Stimulated activated CD8-positive, alpha-beta memory T cell treated with anti-CD3 and anti-CD28 coated beads, Interleukin-15, amount 100 ng/mL, for 1 hour (primary cell): ENCODE measurements at regions not wholly inside any gene's neighbourhood (a gene's known extent, or its start where the extent isn't known, plus 50 kb on each side); places are given as distances from the start of the nearest gene placed in this dataset.
"Not testable (repeated sequence)": the region's sequence is repeated elsewhere in the genome, so short reads cannot be mapped to it uniquely, and the experiment has no call there.

Experiments used
- DNase-seq: peaks from one replicate; pipeline ENCODE4 v3.0.0-alpha.2; 2020; ENCODE audit warnings: low read depth

DNA sequence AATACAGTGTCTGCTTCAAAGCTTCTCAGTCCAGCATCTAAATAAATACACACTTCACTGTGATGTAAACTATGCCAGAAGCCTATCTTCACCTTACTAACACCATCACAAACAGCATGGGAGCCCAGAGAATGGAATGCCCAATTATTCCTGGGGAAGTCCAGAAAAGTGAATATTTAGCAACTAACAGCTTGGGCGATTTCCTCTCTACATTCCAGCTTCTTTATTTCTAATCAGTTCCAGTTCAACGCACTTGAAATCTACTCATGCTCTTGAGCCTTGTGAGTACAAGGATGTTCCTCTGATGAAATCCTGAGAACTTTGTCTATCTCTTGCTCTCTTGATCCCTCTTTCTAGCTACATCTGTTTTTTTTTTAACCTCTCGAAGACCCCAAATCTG lies 100.4 kb upstream of the C9orf72 start:
- no peak for DNase-seq

DNA sequence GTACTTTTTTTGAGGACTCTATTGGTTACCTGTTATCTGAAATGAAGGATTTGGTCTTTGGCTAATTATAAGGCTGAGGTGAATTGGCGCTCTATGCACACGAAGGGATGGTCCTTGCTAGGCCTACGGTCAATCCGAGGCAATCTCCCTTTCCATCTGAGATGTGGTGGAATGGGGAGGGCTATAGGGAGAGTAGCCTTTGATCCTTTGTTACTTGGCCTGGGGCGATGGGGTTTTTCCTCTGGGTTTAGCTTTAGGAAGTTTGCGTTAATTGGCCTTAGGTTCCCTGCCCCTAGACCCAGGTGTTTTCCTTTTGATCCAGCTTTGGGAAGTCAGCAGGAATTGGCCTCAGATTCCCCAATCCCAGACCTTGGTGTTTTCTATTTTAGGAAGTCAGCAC lies 102.1 kb upstream of the C9orf72 start:
- no peak for DNase-seq

DNA sequence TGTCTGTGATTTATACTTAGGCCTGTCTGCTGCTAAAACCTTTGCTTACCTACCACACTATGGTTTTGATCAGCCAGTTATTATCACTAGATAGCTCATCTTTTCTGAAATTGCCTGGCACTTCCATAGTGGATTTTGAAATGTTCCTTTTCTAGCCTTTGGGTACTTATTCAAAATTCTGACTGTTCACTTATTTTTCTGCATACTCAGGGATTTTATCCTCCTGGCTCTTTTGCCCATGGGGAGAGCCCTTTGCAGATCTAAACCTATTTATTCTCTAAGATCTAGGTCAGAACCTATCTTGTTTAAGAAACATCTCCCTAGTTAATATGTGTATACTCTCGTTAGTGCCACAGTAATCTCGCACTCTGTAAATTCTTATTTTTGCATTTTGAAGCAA lies 103.5 kb upstream of the C9orf72 start:
- no peak for DNase-seq

DNA sequence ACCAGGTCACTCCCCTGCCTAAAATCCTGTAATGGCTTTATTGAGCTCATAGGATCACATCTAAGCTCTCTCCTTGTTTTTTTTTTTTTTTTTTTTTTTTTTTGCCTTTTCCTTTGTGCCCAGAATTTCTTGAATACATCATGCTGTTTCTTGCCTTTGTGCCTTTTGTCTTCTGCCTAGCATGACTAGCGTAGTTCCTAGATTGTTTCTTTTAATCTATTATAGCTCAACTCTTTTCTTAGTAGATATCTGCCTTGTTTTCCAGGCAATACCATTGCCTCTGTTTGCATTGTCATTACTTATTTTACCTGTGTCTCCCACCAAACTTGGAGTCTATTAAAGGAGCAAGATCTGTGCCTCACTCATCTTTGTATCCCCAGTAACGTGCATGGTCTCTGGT lies 106.1 kb upstream of the C9orf72 start:
- DNase-seq = no peak

DNA sequence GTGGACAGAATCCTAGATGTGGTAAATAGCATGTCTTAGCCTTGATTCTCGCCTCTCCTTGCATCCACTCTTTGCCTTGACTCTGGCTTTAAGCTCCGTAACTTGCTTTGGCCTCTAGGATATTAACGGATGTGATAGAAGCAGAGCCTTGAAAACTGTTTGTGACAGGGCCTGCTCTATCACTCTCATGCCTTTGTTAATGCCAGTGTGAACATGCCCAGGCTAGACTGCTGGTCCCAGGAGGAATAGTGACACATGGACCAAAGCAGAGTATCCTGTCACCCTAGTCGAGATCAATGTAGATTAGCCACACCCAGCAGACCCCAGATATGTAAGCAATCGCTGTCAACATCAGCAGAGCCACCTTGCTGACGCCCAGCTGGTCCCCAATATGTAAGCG lies 109.9 kb upstream of the C9orf72 start:
- no peak for DNase-seq

DNA sequence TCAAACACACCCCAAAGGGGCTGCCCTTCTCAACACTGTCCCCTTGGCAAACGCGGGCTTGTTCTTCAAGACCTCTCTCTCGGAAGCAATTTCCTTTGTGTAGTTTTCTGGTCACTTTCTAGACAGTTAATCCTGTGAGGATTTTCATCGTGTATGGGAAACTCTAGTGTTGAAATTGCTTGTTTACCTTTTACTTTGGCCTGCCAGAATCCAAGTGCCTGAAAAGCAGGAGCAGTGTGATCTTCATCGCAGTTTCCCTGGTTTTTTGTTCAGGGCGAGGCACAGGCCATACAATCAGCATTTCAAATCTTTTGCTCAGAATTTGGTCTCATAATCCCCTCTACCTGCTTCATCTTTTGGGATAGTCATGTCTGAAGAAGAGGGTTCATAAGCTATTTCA lies 115.7 kb upstream of the C9orf72 start:
- no peak for DNase-seq

DNA sequence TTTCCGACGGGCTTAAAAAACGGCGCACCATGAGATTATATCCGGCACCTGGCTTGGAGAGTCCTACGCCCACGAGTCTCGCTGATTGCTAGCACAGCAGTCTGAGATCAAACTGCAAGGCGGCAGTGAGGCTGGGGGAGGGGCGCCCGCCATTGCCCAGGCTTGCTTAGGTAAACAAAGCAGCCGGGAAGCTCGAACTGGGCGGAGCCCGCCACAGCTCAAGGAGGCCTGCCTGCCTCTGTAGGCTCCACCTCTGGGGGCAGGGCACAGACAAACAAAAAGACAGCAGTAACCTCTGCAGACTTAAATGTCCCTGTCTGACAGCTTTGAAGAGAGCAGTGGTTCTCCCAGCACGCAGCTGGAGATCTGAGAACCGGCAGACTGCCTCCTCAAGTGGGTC lies 117.5 kb upstream of the C9orf72 start:
- DNase-seq = not testable (repeated sequence)

DNA sequence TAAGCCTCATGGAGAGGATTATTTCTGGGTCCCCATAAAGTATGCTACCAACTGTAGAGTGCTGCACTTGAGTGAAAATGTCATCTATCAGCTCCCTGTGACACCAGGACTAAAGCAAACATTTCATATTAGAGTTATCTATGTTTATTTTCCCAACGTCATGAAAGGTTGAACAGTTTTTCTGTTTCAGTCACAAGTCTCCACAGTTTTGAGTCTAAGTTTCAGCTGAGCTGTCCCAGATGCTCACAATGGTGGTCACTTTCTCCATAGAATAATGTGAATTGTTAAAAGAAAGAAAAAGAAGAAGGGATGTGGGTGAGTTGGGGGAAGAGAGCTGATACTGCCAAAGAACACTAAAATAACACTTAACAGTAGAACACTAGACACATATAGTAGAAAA lies 126.3 kb upstream of the C9orf72 start:
- DNase-seq = no peak

DNA sequence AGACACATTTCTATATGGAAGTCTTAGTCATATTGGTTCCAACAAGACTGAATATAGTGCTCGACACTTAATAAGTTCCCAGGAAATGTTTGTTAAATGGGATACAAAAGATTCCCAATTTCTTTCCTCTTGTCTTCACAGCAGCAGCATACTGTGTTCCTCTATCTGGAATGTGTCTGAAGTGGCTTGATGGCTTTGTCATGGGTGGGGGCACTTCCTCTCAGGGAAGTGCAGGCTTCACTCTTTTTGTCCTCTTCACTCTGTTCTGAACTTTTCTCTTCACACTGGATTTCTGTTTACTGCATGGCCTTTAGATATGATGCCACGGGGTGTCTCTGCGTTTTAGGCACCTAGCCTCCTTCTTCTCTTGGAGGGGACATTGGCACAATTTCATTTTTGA lies 127.7 kb upstream of the C9orf72 start:
- no peak for DNase-seq

DNA sequence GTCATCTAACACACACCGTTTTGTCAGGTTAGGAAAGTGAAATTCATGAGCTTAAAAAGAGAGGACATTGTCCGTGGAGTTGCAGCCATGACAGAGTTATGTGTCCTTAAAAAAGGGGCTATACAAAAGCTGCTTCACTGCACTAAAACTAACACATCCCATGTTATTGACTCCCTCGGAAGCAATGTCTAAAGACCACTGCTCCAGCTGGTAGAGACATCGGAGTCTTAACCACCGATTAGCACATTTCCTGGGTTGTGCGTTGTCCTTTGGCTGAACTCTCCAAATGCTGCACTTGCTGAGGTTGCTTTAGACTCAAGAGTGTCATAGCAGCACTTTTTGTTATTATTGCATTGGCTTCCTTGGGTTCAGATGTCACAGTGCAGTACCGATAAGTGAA lies 128.3 kb upstream of the C9orf72 start:
- no peak for DNase-seq

DNA sequence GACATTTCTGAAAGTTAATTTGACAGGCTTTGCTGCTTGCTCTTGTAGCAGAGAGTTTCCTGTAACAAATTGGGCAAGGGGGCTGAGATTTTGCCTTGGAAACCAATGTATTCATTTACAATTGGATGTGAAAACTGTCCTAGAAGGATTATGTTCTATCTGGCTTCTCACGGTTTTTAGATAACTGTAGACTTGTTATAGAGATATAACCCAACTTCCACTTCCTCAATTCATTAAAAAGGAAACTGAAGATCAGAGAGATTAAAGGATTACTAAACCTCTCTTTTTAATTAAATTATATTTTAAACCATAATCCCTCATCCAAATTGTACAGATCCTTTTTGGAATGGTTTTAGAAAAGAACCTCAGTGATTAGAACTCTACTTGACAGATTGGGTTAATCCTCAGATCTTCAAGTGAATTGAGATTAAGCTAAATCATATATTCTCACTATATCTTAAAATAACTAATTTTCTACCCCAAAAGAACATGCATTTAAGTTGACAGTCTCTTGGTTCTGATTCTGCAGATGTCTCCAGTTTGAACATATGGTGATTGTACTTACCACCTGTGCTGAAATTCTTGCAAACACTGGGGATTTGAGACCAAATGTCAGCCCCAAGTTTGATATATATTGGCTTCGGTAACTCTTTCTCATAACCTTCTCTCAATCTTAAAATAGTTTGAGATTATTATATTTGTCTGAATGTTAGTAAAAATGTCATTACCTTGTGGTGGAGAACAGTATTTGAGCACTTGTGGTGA lies 130.1 kb upstream of the C9orf72 start:
- no peak for DNase-seq

DNA sequence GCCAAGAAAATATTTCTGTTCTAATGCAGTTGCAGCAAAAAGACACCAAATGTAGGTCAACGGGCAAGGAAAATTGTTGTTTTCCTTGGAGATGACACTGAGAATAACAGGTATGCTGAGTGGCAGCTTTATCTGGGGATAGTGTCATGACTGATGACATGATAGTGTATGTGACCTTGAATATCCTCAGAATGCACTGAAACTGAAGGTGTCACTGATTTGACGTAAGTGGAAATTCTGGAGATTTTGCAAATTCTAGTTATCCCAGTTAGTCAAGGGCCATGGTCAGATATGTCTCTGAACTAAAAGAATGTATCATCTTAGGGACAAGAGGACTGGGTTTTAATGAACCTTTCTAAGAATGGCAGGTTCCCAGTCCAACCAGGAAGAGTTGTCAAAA lies 138.0 kb upstream of the C9orf72 start:
- DNase-seq = no peak

DNA sequence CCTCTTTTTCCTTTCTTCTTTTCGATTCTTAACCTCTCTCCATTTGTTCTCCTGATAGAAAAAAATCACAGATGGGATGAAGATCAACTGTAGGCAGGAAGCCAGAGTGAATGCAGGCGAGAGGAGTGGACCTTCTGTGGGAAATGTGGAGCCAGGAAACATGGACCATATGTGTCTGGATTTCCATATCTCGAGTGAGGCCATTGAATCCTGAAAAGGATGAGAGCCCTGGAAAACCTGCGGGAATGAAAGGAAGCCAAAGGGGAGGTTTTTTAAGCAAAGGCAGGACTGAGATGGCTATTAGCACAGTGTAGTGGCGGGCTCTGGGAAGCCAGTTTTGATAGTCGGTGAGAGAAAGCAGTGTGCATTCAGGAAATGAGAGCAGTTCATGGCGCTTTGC lies 139.5 kb upstream of the C9orf72 start:
- DNase-seq = no peak

DNA sequence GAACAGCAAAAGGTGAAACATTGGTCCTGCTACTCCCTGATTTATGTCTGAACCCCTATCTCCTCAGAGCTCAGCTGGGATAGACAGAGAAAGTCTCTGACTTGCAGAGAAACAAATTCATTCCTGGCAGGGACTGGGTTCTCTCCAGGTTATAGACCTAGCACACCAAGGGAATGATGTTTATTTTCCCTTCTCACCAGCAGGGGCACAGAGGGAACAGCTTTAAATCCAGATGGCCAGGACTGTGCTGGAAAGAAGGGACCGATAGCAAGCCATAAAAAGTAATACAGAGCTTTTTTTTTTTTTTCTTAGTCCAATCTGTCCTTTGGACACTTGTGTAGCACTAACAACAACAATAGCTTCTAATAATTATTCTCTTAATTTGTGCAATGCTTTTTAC lies 141.1 kb upstream of the C9orf72 start:
- DNase-seq = no peak

DNA sequence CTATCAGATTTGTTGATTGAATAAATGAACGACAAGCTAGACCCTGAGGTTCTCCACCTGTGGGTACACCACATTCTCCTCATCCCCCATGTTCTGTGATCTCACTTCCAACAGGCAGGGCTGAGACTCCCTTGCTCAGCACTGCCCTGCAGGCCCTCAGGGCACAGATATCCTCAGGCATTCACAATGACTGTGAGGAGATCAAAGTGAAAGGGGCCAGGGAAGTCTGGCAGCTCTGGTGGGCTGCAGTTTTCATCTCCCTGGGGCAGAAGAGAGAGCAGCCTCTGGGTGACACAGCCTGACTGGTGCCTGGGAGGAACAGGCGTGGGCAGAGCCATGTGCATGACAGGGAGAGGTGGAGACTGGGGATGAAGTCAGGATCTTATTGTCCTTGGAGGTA lies 142.4 kb upstream of the C9orf72 start:
- no peak for DNase-seq

DNA sequence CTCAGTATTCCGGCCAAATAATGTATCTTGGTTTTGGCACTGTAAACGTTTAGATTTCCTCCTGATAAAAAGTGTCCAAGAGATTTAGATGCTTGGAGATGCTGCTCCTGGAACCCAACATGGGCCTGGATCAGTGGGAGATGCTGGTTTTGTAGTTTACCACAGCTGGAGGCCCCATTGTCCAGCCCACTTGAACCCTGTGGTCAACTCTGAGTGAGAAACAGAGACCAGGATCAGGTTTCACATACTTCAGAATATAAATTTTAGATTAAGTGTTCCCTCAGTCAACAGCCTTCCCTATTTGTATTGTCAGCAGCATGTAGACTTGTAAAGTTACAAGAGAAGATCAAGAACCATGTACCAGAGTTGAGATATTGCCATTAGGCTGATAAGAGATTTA lies 144.7 kb upstream of the C9orf72 start:
- no peak for DNase-seq

DNA sequence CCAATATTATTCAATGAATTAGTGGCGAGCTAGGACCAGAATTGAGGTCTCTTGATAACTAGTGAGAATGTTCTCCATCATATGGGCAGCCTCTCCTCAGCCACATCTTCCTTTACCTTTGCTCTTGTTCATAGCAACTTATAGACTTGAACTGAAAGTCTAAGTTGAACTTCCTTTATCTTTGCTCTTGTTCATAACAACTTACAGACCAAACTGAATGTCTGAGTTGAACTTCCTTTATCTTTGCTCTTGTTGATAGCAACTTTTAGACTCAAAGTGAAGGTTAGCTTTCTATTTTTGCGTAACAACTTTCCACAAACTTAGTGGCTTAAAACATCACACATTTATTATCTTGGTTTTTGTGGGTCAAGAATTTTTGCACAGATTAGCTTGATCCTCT lies 146.4 kb upstream of the C9orf72 start:
- DNase-seq = no peak

DNA sequence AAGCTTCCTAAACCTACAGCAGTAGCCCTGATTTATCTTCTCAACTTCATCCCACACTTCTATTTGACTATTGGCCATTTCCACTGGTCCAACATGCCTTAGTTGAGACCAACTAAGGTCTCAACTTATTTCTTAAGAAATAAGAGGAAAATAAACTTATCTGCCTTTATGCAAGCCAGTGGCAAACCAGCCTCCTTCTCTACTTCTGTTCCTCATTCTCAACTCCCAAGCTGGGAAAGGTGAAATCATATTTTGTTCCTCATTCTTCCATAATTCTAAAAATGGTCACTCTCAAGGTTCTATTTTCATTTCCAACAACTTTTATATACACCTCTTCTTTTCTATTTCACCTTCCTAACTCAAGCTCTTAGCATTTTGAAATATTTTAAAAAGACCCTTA lies 149.6 kb upstream of the C9orf72 start:
- no peak for DNase-seq

DNA sequence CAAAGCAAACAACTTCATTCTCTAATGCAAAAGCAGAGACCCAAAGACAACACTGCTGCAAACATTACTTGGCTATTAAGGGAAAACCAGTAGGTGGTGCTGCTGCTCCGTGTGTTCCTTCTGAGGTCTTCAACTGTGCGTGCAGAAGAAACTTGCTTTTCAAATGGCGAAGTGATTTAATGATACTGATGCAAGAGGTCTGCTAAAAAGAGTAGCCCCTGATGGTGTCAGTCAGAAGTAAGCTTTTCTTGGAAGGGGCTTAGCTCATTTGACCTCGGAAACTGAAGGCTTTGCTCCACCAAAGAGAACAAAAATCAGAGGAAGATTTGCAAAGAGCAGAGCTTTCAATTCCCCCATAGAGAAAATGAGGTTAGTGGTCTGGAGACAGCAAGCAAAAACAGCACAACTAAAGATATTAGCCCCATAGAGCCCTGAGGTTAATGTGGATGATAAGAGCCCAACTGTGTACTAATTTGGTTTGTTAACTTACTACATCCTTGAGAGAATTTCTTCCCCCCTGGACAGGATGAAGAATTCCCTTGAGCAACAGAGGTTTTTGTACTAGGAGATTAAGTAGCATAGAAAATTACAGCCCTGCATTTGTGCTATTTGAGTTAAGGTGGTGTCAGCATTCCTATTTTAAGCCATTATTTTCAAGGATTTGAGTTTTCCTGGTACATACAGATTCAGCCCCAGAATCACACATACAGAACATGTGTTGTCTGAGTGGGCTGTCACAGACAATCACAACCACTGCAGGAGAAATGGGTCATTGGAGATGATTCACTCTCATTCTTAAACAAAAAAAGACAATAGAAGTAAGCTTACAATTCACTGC lies 153.2 kb upstream of the C9orf72 start:
- no peak for DNase-seq

DNA sequence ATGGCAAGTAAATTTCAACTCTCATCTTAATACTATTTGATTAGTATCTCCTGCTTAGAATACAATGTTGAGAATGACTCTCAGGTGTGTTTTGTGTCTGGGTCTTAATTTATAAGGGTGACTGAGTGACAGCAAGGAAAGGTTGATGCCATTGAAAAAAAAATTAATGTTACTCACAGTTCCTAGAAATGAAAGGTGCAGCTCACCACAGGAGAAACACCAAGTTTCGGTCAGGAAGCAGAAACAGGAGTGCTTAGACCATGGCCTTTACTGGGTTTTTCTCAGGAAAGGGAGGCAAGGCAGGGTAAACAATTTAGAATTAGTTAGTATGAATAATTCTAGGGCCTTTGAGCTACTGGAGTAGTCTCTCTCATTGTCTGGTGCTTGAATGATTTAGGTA lies 159.2 kb upstream of the C9orf72 start:
- no peak for DNase-seq

DNA sequence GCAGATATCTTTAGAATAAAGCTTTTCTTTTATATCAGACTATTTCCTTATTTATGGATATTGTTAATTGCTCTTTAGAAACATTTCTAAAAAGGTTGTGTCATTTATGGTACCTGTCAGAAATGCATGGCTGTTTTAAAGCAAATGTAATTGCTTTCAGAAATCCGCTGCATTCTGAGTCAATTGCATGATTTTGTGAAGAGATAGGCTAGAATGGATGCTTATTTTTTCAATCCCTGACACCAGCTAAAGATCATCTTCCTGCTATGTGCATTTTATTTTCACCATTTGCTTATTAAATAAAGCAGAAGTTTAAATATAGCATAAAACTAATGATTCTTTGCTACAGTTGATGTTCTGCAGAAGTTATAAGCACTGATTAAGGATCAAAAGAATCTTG lies 170.2 kb upstream of the C9orf72 start:
- DNase-seq = no peak

DNA sequence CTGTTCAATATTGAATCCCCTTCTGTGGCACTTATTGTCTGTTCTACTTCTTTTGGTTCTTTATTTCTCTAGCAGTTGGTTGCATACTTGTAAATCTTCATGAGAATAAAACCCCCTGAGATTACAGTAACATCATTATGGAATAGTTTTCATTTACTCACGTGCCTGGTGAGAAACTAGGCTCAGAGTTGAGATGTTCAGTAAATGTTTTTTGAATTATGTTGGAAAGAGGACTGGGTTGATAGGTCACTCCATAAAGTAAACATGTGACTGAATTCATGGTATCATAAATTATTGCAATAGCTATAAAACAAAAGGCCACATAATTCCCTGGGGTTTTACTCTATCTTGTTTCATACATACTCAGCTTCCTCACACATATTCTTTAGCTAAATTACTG lies 174.2 kb upstream of the C9orf72 start:
- DNase-seq = no peak

DNA sequence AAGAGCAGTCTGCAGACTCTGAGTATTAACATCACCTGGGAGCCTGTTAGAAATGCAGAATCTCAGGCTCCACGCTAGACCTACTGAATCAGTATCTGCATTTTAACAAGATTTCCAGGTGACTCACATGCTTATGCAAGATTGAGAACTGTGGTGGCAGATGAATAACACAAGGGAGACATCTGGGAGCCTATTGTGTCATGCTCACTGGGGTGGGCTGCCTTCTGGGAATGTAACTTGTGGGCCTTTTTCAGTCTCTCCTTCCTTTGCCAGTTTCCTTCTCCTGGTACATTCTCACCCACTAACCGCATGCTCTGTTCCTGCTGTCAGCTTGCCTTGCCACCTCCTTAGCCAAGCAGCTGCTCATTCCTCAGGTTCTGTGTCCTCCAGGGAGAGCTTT lies 176.6 kb upstream of the C9orf72 start:
- no peak for DNase-seq

DNA sequence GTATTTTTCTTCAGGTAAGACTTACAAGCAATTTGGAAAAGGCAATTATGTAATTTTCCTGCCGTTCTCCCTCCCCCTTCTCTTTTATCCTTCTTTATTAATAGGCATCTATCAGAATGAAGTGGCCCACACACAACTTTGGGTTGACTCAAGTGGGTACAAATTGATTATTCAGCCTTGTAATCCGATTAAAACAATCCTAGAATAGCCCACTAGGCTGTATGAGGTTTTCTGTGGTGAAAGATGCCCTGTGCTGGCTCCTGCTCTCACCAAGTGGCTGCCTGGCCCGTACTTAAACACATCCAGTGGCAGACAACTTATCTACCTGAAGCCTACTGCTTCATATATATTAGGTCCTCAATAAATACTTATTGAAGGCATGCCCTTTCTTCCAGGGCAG lies 177.3 kb upstream of the C9orf72 start:
- no peak for DNase-seq
